ENCODE measurements at regions not wholly inside any gene's neighbourhood (a gene's known extent, or its start where the extent isn't known, plus 50 kb on each side); places are given as distances from the start of the nearest gene placed in this dataset.

- no peak for TF ChIP-seq CTCF (IDR thresholded peaks at IDR 0.05)
- TF ChIP-seq POLR2A (IDR thresholded peaks at IDR 0.05) = no peak
Observed at GRCh38 chr12:88940854-88941253, 360.6 kb upstream of the KITLG start.

All from heart left ventricle (tissue), 13 donors.